ENCODE measurements at regions not wholly inside any gene's neighbourhood (a gene's known extent, or its start where the extent isn't known, plus 50 kb on each side); places are given as distances from the start of the nearest gene placed in this dataset.

GRCh38 chr3:67723863-67724262 lies 69.5 kb upstream of the SUCLG2 start:
- H3K9me3 ChIP-seq, result peaks cover 4% of the 10 kb centered on the region; the same call in 1 of the 2 replicates
- Mint-ChIP-seq H3K27ac (ENCODE audit: unreplicated experiment) (no peak overlapping the region), H3K9me3 (ENCODE audit: unreplicated experiment) (peaks cover 10% of the 10 kb centered on the region), H3K4me1 (ENCODE audit: low read depth, unreplicated experiment) (no peaks in the 10 kb centered on the region), H3K4me3 (ENCODE audit: unreplicated experiment) (no peak overlapping the region), H3K36me3 (ENCODE audit: insufficient read depth, unreplicated experiment) (no peaks in the 10 kb centered on the region), H3K27me3 (ENCODE audit: insufficient read depth, unreplicated experiment) (no peaks in the 10 kb centered on the region)
- CTCF ChIA-PET, result no interaction called here
- TF ChIP-seq, protein P1, sequence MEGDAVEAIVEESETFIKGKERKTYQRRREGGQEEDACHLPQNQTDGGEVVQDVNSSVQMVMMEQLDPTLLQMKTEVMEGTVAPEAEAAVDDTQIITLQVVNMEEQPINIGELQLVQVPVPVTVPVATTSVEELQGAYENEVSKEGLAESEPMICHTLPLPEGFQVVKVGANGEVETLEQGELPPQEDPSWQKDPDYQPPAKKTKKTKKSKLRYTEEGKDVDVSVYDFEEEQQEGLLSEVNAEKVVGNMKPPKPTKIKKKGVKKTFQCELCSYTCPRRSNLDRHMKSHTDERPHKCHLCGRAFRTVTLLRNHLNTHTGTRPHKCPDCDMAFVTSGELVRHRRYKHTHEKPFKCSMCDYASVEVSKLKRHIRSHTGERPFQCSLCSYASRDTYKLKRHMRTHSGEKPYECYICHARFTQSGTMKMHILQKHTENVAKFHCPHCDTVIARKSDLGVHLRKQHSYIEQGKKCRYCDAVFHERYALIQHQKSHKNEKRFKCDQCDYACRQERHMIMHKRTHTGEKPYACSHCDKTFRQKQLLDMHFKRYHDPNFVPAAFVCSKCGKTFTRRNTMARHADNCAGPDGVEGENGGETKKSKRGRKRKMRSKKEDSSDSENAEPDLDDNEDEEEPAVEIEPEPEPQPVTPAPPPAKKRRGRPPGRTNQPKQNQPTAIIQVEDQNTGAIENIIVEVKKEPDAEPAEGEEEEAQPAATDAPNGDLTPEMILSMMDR (IDR thresholded peaks at IDR 0.05; ENCODE audit: insufficient read depth in 1 of 2, low read depth in 1 of 2, low read length in 1 of 2, severe bottlenecking in 1 of 2, unreplicated experiment in 1 of 2), result no peak
- H3K27me3 ChIP-seq (replicated peaks; ENCODE audit: control insufficient read depth, insufficient read depth, low read length), result no peaks in the 10 kb centered on the region
- POLR2A ChIA-PET, result interaction anchor here (0.6 kb wide), 1 partner anchor 597 kb away, joined by 3 read pairs; no protein-coding TSS in a partner anchor
- BruUV-seq (replicated peaks), result no TSS peak
- no peak for DNase-seq
- no peak overlapping the region for H3K4me3 ChIP-seq (ENCODE audit: low read depth, low read length)
- no peaks in the 10 kb centered on the region for H3K36me3 ChIP-seq (ENCODE audit: control insufficient read depth, insufficient read depth, low read length)
- no peaks in the 10 kb centered on the region for H3K4me1 ChIP-seq
- intact Hi-C loops (cut with micrococcal nuclease; ENCODE audit: unreplicated experiment), result no loop called here

DNA sequence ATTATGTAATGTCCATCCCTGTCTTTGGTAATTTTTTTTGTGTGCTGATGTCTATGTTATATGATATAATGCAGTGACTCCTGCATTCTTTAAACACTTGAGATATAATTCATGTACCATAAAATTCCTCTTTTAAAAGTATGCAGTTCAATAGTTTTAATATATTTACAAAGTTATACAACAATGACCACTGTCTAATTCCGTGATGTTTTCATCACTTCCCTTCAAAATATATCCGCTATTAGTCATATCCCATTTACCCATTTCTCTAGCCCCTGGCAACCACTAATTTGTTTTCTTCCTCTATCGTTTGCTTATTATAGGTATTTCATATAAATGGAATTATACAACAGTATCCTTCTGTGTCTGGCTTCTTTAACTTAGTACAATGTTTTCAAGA lies 64.9 kb upstream of the SUCLG2 start:
- peaks cover 4% of the 10 kb centered on the region; the same call in 1 of the 2 replicates for H3K9me3 ChIP-seq
- Mint-ChIP-seq H3K9me3 (ENCODE audit: unreplicated experiment) (peaks cover 10% of the 10 kb centered on the region), H3K36me3 (ENCODE audit: insufficient read depth, unreplicated experiment) (no peaks in the 10 kb centered on the region), H3K27ac (ENCODE audit: unreplicated experiment) (no peak overlapping the region), H3K27me3 (ENCODE audit: insufficient read depth, unreplicated experiment) (no peaks in the 10 kb centered on the region), H3K4me3 (ENCODE audit: unreplicated experiment) (no peak overlapping the region), H3K4me1 (ENCODE audit: low read depth, unreplicated experiment) (peaks cover 2% of the 10 kb centered on the region)
- CTCF ChIA-PET, result no interaction called here
- no TSS peak for BruUV-seq (replicated peaks)
- no peaks in the 10 kb centered on the region for H3K36me3 ChIP-seq (ENCODE audit: control insufficient read depth, insufficient read depth, low read length)
- H3K27me3 ChIP-seq (replicated peaks; ENCODE audit: control insufficient read depth, insufficient read depth, low read length), result no peaks in the 10 kb centered on the region
- intact Hi-C loops (cut with micrococcal nuclease; ENCODE audit: unreplicated experiment), result loop anchor here (10.0 kb wide), 1 partner anchor 55 kb away; no protein-coding TSS in a partner anchor
- TF ChIP-seq, protein P1 (IDR thresholded peaks at IDR 0.05; ENCODE audit: insufficient read depth in 1 of 2, low read depth in 1 of 2, low read length in 1 of 2, severe bottlenecking in 1 of 2, unreplicated experiment in 1 of 2), result no peak
- POLR2A ChIA-PET, result no interaction called here
- DNase-seq, result no peak
- H3K4me1 ChIP-seq, result peaks cover 3% of the 10 kb centered on the region; the same call in 1 of the 2 replicates
- H3K4me3 ChIP-seq (ENCODE audit: low read depth, low read length), result no peak overlapping the region

- H3K4me1 Mint-ChIP-seq (ENCODE audit: low read depth, unreplicated experiment), result peaks cover 9% of the 10 kb centered on the region
- H3K4me3 ChIP-seq (ENCODE audit: low read depth, low read length), result no peak overlapping the region
- H3K9me3 Mint-ChIP-seq (ENCODE audit: unreplicated experiment), result peaks cover 5% of the 10 kb centered on the region
- no peak overlapping the region for H3K4me3 Mint-ChIP-seq (ENCODE audit: unreplicated experiment)
- no peak overlapping the region for H3K27ac Mint-ChIP-seq (ENCODE audit: unreplicated experiment)
- no peak for DNase-seq
- BruUV-seq (replicated peaks), result no TSS peak
- no peaks in the 10 kb centered on the region for H3K27me3 Mint-ChIP-seq (ENCODE audit: insufficient read depth, unreplicated experiment)
- H3K4me1 ChIP-seq, result peaks cover 8% of the 10 kb centered on the region; the same call in 1 of the 2 replicates
- peaks cover 4% of the 10 kb centered on the region; the same call in 1 of the 2 replicates for H3K9me3 ChIP-seq
- H3K36me3 ChIP-seq (ENCODE audit: control insufficient read depth, insufficient read depth, low read length), result no peaks in the 10 kb centered on the region
- intact Hi-C loops (cut with micrococcal nuclease; ENCODE audit: unreplicated experiment), result loop anchor here (10.0 kb wide), 1 partner anchor 59 kb away; no protein-coding TSS in a partner anchor
- TF ChIP-seq, protein P1 (IDR thresholded peaks at IDR 0.05; ENCODE audit: insufficient read depth in 1 of 2, low read depth in 1 of 2, low read length in 1 of 2, severe bottlenecking in 1 of 2, unreplicated experiment in 1 of 2), result no peak
- ChIA-PET CTCF (no interaction called here), POLR2A (no interaction called here)
- no peaks in the 10 kb centered on the region for H3K27me3 ChIP-seq (replicated peaks; ENCODE audit: control insufficient read depth, insufficient read depth, low read length)
- H3K36me3 Mint-ChIP-seq (ENCODE audit: insufficient read depth, unreplicated experiment), result no peaks in the 10 kb centered on the region
Measured at GRCh38 chr3:67715971-67716370, 61.6 kb upstream of the SUCLG2 start.
